ENCODE measurements at regions not wholly inside any gene's neighbourhood (a gene's known extent, or its start where the extent isn't known, plus 50 kb on each side); places are given as distances from the start of the nearest gene placed in this dataset.
A peak's percentile ranks its signal among the peaks of the same experiment; 100 is the strongest.
"Not testable (repeated sequence)": the region's sequence is repeated elsewhere in the genome, so short reads cannot be mapped to it uniquely, and the experiment has no call there.

DNA sequence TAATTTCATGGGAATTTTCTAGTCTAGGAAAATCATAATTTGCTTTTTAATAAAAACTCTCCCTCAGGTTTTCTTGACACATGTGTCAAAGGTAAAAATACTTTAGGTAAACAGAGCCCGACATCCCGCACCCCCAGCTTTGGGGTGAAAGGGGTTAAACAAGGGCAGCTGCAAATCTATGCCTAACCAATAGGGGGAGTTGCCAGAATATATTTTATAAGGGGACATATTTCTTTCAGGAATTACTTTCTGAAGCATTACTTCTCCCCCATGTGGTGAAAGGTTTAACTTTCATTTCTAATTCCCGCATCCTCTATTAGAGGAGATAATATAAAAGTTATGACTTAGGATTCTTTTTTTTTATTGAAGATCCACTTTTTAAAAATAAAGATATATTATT is 53.9 kb upstream of the HEPH start:
- DNase-seq, result peak; percentile 43

- DNase-seq, result not testable (repeated sequence)
Measured at GRCh38 chrX:66107860-66108259, 56.2 kb upstream of the HEPH start.

DNA sequence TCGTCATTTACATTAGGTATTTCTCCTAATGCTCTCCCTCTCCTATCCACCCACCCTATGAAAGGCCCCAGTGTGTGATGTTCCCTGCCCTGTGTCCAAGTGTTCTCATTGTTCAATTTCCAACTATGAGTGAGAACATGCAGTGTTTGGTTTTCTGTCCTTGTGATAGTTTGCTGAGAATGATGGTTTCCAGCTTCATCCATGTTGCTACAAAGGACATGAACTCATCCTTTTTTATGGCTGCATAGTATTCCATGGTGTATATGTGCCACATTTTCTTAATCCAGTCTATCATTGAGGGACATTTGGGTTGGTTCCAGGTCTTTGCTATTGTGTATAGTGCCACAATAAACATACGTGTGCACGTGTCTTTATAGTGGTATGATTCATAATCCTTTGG is 61.6 kb upstream of the HEPH start:
- not testable (repeated sequence) for DNase-seq

DNA sequence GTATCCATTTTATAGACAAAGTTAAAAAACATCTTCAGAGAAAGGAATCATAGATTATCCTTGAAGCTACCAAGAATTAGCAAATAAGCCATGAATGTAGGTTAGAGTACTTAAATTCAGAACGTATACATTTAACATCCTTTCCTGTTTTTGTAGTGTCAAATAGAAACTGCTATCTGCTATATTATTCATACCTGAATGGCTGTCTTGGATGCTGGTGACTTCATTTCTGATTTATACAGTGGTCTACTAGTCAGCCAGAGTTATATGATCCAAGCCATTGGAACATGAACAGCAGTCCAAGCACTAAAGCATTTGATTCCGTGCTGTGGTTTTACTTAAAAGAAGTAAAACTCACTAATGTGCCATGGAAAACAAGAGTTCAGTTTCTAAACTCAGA is 58.3 kb upstream of the VSIG4 start:
- DNase-seq, result no peak

- not testable (repeated sequence) for DNase-seq
Measured at GRCh38 chrX:66096987-66097386, 57.1 kb upstream of the VSIG4 start.

DNA sequence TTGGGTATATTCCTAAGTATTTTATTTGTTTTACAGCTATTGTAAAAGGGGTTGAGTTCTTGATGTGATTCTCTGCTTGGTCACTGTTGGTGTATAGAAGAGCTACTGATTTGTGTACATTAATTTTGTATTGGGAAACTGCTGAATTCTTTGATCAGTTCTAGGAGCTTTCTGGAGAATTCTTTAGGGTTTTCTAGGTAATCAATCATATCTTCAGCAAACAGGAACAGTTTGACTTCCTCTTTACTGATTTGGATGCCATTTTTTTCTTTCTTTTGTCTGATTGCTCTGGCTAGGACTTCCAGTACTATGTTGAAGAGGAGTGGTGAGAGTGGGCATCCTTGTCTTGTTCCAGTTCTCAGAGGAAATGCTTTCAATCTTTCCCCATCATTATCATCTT is 50.1 kb upstream of the VSIG4 start:
- DNase-seq, result not testable (repeated sequence)

Measured in CD4-positive, alpha-beta T cell treated with Interleukin-10 for 1 hour (primary cell).